ENCODE measurements at regions not wholly inside any gene's neighbourhood (a gene's known extent, or its start where the extent isn't known, plus 50 kb on each side); places are given as distances from the start of the nearest gene placed in this dataset.

DNA sequence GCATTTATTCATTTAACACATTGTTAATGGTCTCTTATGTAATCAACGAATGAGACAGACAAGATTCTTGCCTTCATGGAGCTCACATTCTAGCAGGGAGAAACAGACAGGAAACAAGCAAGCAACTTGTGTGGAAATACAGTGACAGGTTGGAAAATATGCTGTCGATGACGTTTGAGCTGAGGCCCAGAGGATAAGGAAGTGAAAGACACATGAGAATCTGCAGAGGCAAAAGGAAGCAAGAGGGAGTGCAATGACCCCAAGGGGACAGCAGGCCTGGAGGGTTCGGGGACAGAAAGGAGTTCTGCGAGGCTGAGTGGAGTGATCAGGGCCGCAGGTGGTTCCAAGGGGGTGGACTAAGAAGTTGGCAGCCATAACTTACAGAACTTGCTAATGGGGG is 60.6 kb upstream of the AKT3 start:
- no peak for DNase-seq

DNA sequence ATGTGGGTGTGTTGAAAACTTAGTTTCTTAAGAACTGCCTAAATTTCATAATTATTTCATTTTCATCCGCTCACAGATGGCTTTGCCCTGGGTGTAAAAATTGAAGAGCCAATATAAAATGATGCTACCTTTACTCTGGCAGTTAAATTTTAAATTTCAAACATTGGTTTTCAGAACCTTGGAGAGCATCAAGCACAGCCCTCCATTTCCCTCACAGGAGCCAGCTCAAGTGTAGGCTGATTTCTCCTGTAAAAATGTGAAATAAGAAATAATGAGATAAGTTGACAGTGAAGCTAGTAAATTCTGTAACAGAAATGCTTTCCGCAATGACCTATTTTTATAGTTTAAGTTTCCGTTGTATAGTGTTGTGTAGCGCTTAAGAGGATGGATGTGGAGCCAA is 53.9 kb upstream of the AKT3 start:
- no peak for DNase-seq

DNA sequence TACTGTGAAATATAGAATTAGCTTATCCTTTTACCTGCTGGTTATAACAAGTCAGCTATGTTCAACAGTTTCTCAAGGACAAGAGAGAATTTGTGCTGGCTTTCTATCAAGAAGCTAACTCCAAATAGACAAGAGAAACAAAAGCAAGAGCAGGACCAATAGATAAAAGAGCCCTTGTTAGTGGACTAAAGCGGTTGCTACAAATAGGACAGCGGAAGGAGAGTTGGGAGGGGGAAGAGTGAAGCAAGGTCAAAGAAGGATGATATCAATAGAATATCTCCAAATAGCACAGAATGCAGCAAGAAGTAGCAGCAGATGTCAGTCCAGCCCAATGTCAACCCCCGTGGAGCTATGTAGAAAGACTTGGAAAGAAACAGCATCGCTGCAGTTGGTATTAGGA is 53.0 kb upstream of the AKT3 start:
- DNase-seq = no peak

DNA sequence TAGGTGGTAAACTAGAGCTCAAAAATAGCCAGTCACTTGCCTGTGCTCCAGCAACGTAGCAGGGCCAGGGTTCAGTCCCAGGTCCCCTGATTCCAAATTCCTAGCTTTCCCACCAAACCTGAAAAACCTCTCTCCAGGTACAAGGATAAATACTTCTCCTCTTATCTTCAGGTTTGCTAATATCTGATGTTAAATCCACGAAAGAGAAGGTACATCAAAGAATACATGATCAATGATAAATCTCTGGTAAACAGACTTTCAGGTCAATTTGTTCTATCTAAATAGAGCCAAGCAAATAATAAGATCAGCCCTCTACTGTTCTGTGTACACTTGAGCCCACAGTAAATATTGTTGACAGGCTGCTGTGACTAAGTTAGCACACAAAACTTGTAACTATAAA is 52.1 kb upstream of the AKT3 start:
- no peak for DNase-seq

Measured in NCI-H1105 treated with DMSO at 0.1 percent for 48 hours (cell line).